Uterus (tissue), 2 donors: ENCODE measurements at regions not wholly inside any gene's neighbourhood (a gene's known extent, or its start where the extent isn't known, plus 50 kb on each side); places are given as distances from the start of the nearest gene placed in this dataset.

ENCODE experiments used
- CTCF ChIP-seq, 4 experiments: fragments of 200-600 bp in 2 of 4; fragments of 450-650 bp in 2 of 4; sonication (generic) in 2 of 4; IDR thresholded peaks; one replicate each; pipeline ENCODE4 v1.5.1; 2016 to 2019; ENCODE audit warnings: antibody characterized with exemption in 4 of 4, mild to moderate bottlenecking in 2 of 4, moderate library complexity in 1 of 4
- POLR2A ChIP-seq, 2 donors: fragments of 450-650 bp; IDR thresholded peaks; one replicate each; pipeline ENCODE4 v1.6.1; 2016; ENCODE audit warnings: antibody characterized with exemption in 2 of 2, mild to moderate bottlenecking in 1 of 2, moderate library complexity in 1 of 2

GRCh38 chr6:67880939-67881705 lies 754.0 kb upstream of the ADGRB3 start:
- no peak for TF ChIP-seq CTCF (IDR thresholded peaks at IDR 0.05)
- no peak for TF ChIP-seq POLR2A (IDR thresholded peaks at IDR 0.05)
